ENCODE measurements at regions not wholly inside any gene's neighbourhood (a gene's known extent, or its start where the extent isn't known, plus 50 kb on each side); places are given as distances from the start of the nearest gene placed in this dataset.

DNA sequence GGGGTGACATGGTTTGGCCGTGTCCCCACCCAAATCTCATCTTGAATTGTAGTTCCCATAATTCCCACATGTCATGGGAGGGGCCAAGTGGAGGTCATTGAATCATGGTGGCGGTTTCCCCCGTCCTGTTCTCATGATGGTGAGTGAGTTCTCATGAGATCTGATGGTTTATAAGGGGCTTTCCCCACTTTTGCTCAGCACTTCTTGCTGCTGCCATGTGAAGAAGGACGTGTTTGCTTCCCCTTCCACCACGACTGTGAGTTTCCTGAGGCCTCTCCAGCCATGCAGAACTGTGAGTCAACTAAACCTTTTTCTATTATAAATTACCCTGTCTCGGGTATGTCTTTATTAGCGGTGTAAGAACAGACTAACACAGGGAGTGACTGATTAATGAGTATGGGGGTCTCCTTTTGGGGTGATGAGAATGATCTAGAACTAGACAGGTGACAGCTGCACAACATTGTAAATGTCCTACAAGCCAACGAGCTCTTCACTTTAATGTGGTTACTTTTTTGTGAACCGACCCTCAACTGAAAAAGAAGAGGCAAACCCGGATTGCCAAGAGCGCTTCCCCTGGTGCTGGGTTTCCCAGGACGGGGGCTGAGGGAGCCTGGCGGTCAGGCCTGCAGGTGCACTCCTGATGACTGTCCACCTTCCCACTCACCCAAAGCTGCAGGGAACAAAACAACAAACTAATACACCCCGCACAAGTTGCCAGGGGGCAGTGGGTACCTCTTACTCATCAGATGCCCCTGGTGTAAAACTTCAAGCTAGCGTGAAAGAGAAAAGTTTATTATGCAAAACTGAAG lies 90.1 kb downstream of the NCOR2 start:
- no peak for TF ChIP-seq CTCF (IDR thresholded peaks at IDR 0.05; ENCODE audit: extremely low read depth, insufficient read depth, missing control alignments)
- in situ Hi-C loops (cut with MboI; ENCODE audit: low pct_unique_long_range_greater_than_20kb, low sequenced_read_pairs, unreplicated experiment) = no loop called here
- DNase-seq (ENCODE audit: low spot score) = no peak

- TF ChIP-seq CTCF (IDR thresholded peaks at IDR 0.05; ENCODE audit: extremely low read depth, insufficient read depth, missing control alignments) = no peak
- DNase-seq (ENCODE audit: low spot score) = no peak
- in situ Hi-C loops (cut with MboI; ENCODE audit: low pct_unique_long_range_greater_than_20kb, low sequenced_read_pairs, unreplicated experiment) = no loop called here
Observed at GRCh38 chr12:124476011-124476400, 91.4 kb downstream of the NCOR2 start.

DNA sequence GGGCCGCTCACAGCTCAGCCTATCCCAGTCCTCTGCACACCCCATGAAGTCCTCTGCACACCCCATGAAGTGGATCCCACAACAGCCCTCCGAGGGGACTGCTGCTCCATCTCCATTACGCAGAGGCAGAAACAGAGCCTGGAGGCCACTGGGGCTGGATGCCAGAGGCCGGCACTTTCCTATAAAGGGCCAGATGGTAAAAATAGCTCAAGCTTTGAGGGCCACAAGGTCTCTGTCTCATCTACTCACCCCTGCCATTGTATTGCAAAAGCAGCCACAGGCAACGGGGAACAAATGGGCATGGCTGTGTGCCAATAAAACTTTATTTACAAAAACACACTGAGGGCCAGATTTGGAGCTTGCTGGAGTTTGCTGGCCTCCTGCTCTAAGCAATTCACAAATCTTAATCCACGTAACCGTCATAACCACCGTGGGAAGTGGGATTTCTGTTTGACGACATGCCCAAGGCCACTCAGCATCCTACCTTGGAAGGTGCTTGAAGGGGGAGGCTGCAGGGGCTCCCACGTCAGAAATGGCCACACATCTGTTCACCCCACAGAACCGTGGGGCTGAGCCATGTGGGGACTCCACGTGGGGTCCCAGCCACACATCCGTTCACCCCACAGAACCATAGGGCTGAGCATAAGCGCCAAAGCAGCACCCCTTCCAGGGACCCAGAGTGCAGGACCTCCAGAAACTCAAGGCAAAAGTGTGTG lies 92.0 kb downstream of the NCOR2 start:
- no peak for DNase-seq (ENCODE audit: low spot score)
- TF ChIP-seq CTCF (IDR thresholded peaks at IDR 0.05; ENCODE audit: extremely low read depth, insufficient read depth, missing control alignments) = no peak
- in situ Hi-C loops (cut with MboI; ENCODE audit: low pct_unique_long_range_greater_than_20kb, low sequenced_read_pairs, unreplicated experiment) = no loop called here

DNA sequence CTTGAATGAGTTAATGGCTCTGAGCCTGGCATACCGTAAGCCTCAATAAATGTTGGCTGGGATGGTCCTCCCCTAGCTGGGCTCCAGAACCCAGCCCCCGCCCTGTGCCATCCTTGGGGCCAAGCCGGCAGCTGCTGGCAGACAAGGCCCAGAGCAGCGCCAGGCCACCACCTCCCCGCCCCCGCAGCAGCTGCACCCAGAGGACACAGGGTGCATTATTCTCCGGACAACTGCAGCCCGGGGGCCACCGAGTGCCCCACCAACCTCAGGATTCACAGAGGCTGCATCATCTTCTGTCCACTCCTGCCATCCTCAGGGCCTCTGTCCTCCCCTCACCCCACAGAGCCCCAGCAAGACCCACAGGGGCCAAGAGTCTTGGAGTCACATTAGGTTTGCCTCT lies 92.7 kb downstream of the NCOR2 start:
- no peak for TF ChIP-seq CTCF (IDR thresholded peaks at IDR 0.05; ENCODE audit: extremely low read depth, insufficient read depth, missing control alignments)
- in situ Hi-C loops (cut with MboI; ENCODE audit: low pct_unique_long_range_greater_than_20kb, low sequenced_read_pairs, unreplicated experiment) = no loop called here
- DNase-seq (ENCODE audit: low spot score) = no peak

- in situ Hi-C loops (cut with MboI; ENCODE audit: low pct_unique_long_range_greater_than_20kb, low sequenced_read_pairs, unreplicated experiment) = no loop called here
- TF ChIP-seq CTCF (IDR thresholded peaks at IDR 0.05; ENCODE audit: extremely low read depth, insufficient read depth, missing control alignments) = no peak
- no peak for DNase-seq (ENCODE audit: low spot score)
Observed at GRCh38 chr12:124472690-124473279, 94.6 kb downstream of the NCOR2 start.

- no peak for DNase-seq (ENCODE audit: low spot score)
- no peak for TF ChIP-seq CTCF (IDR thresholded peaks at IDR 0.05; ENCODE audit: extremely low read depth, insufficient read depth, missing control alignments)
- in situ Hi-C loops (cut with MboI; ENCODE audit: low pct_unique_long_range_greater_than_20kb, low sequenced_read_pairs, unreplicated experiment) = no loop called here
Observed at GRCh38 chr12:124471828-124472227, 95.6 kb downstream of the NCOR2 start.

All from GM13977 (cell line).